IMR-90 (cell line): ENCODE measurements at regions not wholly inside any gene's neighbourhood (a gene's known extent, or its start where the extent isn't known, plus 50 kb on each side); places are given as distances from the start of the nearest gene placed in this dataset.

Experiments
- ATAC-seq: fragments of 200-7000 bp; cut with Tn5 transposase; 2 replicates; pipeline ENCODE4 v1.9.1; 2020; ENCODE audit warnings: low read depth, mild to moderate bottlenecking, moderate library complexity
- BruUV-seq: library from RNA; stranded (reverse); fragments of 400-500 nt; replicated peaks from 2 replicates; lab custom pipeline; 2021; lab: Mats Ljungman, UMichigan
- CTCF ChIA-PET: fragments of 300-600 bp; formaldehyde crosslinking; extraction: SDS; loops from one replicate; lab custom pipeline; 2021; ENCODE audit warnings: antibody characterized with exemption; lab: Yijun Ruan, JAX
- POLR2A ChIA-PET: fragments of 300-600 bp; sonication (Branson Sonifier 250); formaldehyde crosslinking; loops from one replicate; lab custom pipeline; 2022; ENCODE audit warnings: antibody characterized with exemption; ENCODE audit not compliant: unreplicated experiment; lab: Charles Lee
- DNase-seq: peaks from one replicate; pipeline ENCODE4 v3.0.0; 2013
- H2AFZ ChIP-seq: replicated peaks from 2 replicates; pipeline ENCODE3; 2013; ENCODE audit warnings: low read length, mild to moderate bottlenecking; ENCODE audit not compliant: poor library complexity
- H2AK5ac ChIP-seq: 2 replicates; pipeline ENCODE4 v1.6.1; 2013; ENCODE audit warnings: low read depth, low read length, inconsistent platforms
- H2AK9ac ChIP-seq: replicated peaks from 2 replicates; pipeline ENCODE3; 2013; ENCODE audit warnings: mild to moderate bottlenecking, low read depth, low read length, moderate library complexity; ENCODE audit not compliant: poor library complexity
- H2BK120ac ChIP-seq: 2 replicates; pipeline ENCODE4 v1.6.1; 2013; ENCODE audit warnings: low read depth, low read length, inconsistent platforms
- H2BK15ac ChIP-seq: 3 replicates; pipeline ENCODE4 v1.6.1; 2013; ENCODE audit warnings: low read depth, low read length, inconsistent platforms
- H2BK20ac ChIP-seq: 2 replicates; pipeline ENCODE4 v1.6.1; 2013; ENCODE audit warnings: low read depth, mild to moderate bottlenecking, inconsistent platforms, low read length, moderate library complexity
- H2BK5ac ChIP-seq: 2 replicates; pipeline ENCODE4 v1.6.1; 2013; ENCODE audit warnings: mild to moderate bottlenecking, low read depth, low read length, inconsistent platforms; ENCODE audit not compliant: poor library complexity, severe bottlenecking
- H3K14ac ChIP-seq: replicated peaks from 2 replicates; pipeline ENCODE4 v1.6.1; 2013; ENCODE audit warnings: low read depth, low read length, inconsistent platforms
- H3K18ac ChIP-seq: 2 replicates; pipeline ENCODE4 v1.6.1; 2013; ENCODE audit warnings: low read depth, low read length, control low read depth
- H3K23ac ChIP-seq: 2 replicates; pipeline ENCODE4 v1.6.1; 2013; ENCODE audit warnings: low read depth, low read length, inconsistent platforms
- H3K27ac ChIP-seq: 2 replicates; pipeline ENCODE4 v1.5.1; 2013; ENCODE audit warnings: mild to moderate bottlenecking, control low read depth, low read length; ENCODE audit not compliant: insufficient read depth
- H3K27me3 ChIP-seq: 2 replicates; pipeline ENCODE4 v1.6.1; 2013; ENCODE audit warnings: low read length; ENCODE audit not compliant: control insufficient read depth, insufficient read depth
- H3K36me3 ChIP-seq: 2 replicates; pipeline ENCODE4 v1.6.1; 2013; ENCODE audit warnings: low read length, mixed read lengths; ENCODE audit not compliant: control insufficient read depth, insufficient read depth
- H3K4ac ChIP-seq: 2 replicates; pipeline ENCODE4 v1.6.1; 2013; ENCODE audit warnings: low read depth, low read length, inconsistent platforms
- H3K4me1 ChIP-seq: 2 replicates; pipeline ENCODE4 v1.6.1; 2013; ENCODE audit warnings: low read length, mixed read lengths; ENCODE audit not compliant: control insufficient read depth, insufficient read depth
- H3K4me2 ChIP-seq: 2 replicates; pipeline ENCODE4 v1.6.1; 2013; ENCODE audit warnings: low read depth, mild to moderate bottlenecking, control low read depth, low read length, moderate library complexity
- H3K4me3 ChIP-seq: 2 replicates; pipeline ENCODE4 v1.5.1; 2013; ENCODE audit warnings: low read depth, mild to moderate bottlenecking, control low read depth, low read length, moderate library complexity; ENCODE audit not compliant: insufficient read depth
- H3K56ac ChIP-seq: 2 replicates; pipeline ENCODE4 v1.6.1; 2013; ENCODE audit warnings: low read length, inconsistent platforms; ENCODE audit not compliant: insufficient read depth; ENCODE audit errors: extremely low read depth
- H3K79me1 ChIP-seq, 2 experiments: 2 replicates each; pipeline ENCODE4 v1.6.1; 2013; ENCODE audit warnings: low read length in 2 of 2, inconsistent platforms in 1 of 2, low read depth in 1 of 2
- H3K9ac ChIP-seq: 2 replicates; pipeline ENCODE4 v1.6.1; 2013; ENCODE audit warnings: low read depth, low read length, control low read depth
- H3K9me1 ChIP-seq: 2 replicates; pipeline ENCODE4 v1.6.1; 2013; ENCODE audit warnings: low read length, inconsistent platforms; ENCODE audit not compliant: insufficient read depth
- H3K9me3 ChIP-seq: 2 replicates; pipeline ENCODE4 v1.6.1; 2013; ENCODE audit warnings: low read length; ENCODE audit not compliant: control insufficient read depth, insufficient read depth
- H4K20me1 ChIP-seq: 2 replicates; pipeline ENCODE4 v1.6.1; 2013; ENCODE audit warnings: low read length, inconsistent platforms; ENCODE audit not compliant: insufficient read depth
- H4K5ac ChIP-seq: 2 replicates; pipeline ENCODE4 v1.6.1; 2013; ENCODE audit warnings: mild to moderate bottlenecking, low read depth, low read length, control low read depth
- H4K8ac ChIP-seq, 2 experiments: 2 replicates each; pipeline ENCODE4 v1.6.1; 2013; ENCODE audit warnings: low read depth in 2 of 2, low read length in 2 of 2, control low read depth in 1 of 2, inconsistent platforms in 1 of 2
- H4K91ac ChIP-seq: 2 replicates; pipeline ENCODE4 v1.6.1; 2013; ENCODE audit warnings: low read depth, low read length, inconsistent platforms; ENCODE audit not compliant: insufficient read depth
- CTCF ChIP-seq: conservative IDR thresholded peaks from 2 replicates; pipeline ENCODE4 v1.5.1; 2012; ENCODE audit warnings: mild to moderate bottlenecking, low read depth, low read length, improper control_type of control experiment
- ELK1 ChIP-seq: fragments of 150-350 bp; IDR thresholded peaks from 2 replicates; pipeline ENCODE4 v1.6.1; 2016; ENCODE audit warnings: low read depth, mild to moderate bottlenecking, low read length, moderate library complexity, borderline replicate concordance
- RAD21 ChIP-seq: IDR thresholded peaks from 2 replicates; pipeline ENCODE4 v1.6.1; 2012; ENCODE audit warnings: low read length, improper control_type of control experiment
- RFX5 ChIP-seq: IDR thresholded peaks from 2 replicates; pipeline ENCODE4 v1.8.0; 2012; ENCODE audit warnings: low read depth, mild to moderate bottlenecking, low read length, moderate library complexity
- dilution Hi-C: fragments of 300-500 bp; cut with HindIII; formaldehyde crosslinking; loops from one replicate; pipeline ENCODE4 v1.14.3; 2018; ENCODE audit warnings: low sequenced_read_pairs; ENCODE audit not compliant: unreplicated experiment
- in situ Hi-C: fragments of 300-500 bp; cut with MboI; formaldehyde crosslinking; loops from 3 replicates; pipeline ENCODE4 v1.14.3; 2019; ENCODE audit warnings: low sequenced_read_pairs, inconsistent platforms, mixed read lengths
- intact Hi-C: fragments of 100-400 bp; cut with micrococcal nuclease; formaldehyde crosslinking; loops from 2 replicates; pipeline ENCODE4 v1.10.0; 2022

- ChIA-PET POLR2A (no interaction called here), CTCF (no interaction called here)
- Histone ChIP-seq H3K14ac (no peak overlapping the region), H3K9me3 (no peaks in the 10 kb centered on the region), H3K4me2 (no peak overlapping the region), H3K9me1 (no peaks in the 10 kb centered on the region), H4K20me1 (no peaks in the 10 kb centered on the region), H3K27me3 (no peaks in the 10 kb centered on the region), H2BK5ac (no peak overlapping the region), H3K4me1 (peaks cover 4% of the 10 kb centered on the region; the same call in 1 of the 2 replicates), H2BK15ac (no peak overlapping the region), H2BK20ac (no peak overlapping the region), H3K4ac (no peak overlapping the region), H3K36me3 (no peaks in the 10 kb centered on the region), H4K91ac (no peak overlapping the region), H2BK120ac (no peak overlapping the region), H3K4me3 (no peak overlapping the region), H3K18ac (no peak overlapping the region), H3K56ac (no peak overlapping the region), H4K5ac (no peak overlapping the region), H3K23ac (no peak overlapping the region), H2AK9ac (no peak overlapping the region), H3K9ac (no peak overlapping the region), H4K8ac (no peak overlapping the region), H2AFZ (no peak overlapping the region), H3K27ac (no peak overlapping the region), H2AK5ac (no peak overlapping the region), H3K79me1 (no peaks in the 10 kb centered on the region)
- in situ Hi-C loops (no loop called here), dilution Hi-C loops (no loop called here), intact Hi-C loops (no loop called here)
- TF ChIP-seq RAD21 (no peak), ELK1 (no peak), RFX5 (no peak), CTCF (no peak)
- no TSS peak for BruUV-seq
- no peak for ATAC-seq
- no peak for DNase-seq
Observed at GRCh38 chr2:168307379-168307778, 60.0 kb upstream of the STK39 start.
